ENCODE measurements at regions not wholly inside any gene's neighbourhood (a gene's known extent, or its start where the extent isn't known, plus 50 kb on each side); places are given as distances from the start of the nearest gene placed in this dataset.

DNA sequence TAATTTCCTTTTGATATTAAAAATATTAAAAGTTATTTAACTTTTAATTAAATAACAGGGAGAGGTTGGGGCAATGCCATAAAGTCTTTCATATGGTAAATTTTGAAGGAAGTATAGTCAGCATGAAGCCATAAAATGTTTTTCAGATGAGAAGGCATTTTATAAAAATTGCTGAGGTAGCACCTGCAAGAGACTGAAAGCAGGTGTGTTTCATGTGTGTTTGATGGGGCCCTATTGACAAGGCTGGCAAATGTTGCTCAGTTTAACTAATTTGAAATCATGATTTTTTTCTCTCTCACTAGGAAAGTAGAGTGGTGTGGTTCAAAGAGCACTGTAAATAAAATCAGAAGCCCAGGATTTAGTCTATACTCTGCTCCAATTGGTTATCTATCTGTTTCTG is 805.8 kb upstream of the C9orf72 start:
- Histone ChIP-seq H4K20me1 (ENCODE audit: insufficient read depth, low read length) (no peaks in the 10 kb centered on the region), H3K79me2 (ENCODE audit: insufficient read depth, low read length) (no peaks in the 10 kb centered on the region), H3K4me2 (ENCODE audit: low read length) (no peak overlapping the region), H2AFZ (ENCODE audit: low read length) (no peak overlapping the region), H3K27ac (ENCODE audit: low read depth, low read length, poor library complexity, severe bottlenecking) (no peak overlapping the region), H3K36me3 (ENCODE audit: insufficient read depth, low read length) (no peaks in the 10 kb centered on the region), H3K9me2 (ENCODE audit: low read depth, low read length) (no peaks in the 10 kb centered on the region), H3F3A (ENCODE audit: insufficient read depth, low read length) (no peaks in the 10 kb centered on the region), H3K27me3 (ENCODE audit: insufficient read depth, low read length) (no peaks in the 10 kb centered on the region), H3K4me3 (ENCODE audit: low read depth, low read length, poor library complexity, severe bottlenecking) (no peak overlapping the region), H3K4me1 (ENCODE audit: insufficient read depth, low read length, severe bottlenecking) (no peaks in the 10 kb centered on the region), H3K9me3 (ENCODE audit: low read length) (no peaks in the 10 kb centered on the region), H3K9ac (ENCODE audit: low read length) (no peak overlapping the region)
- no peak for TF ChIP-seq EZH2 (IDR thresholded peaks at IDR 0.05; ENCODE audit: borderline replicate concordance, low read length)
- TF ChIP-seq, protein P1, sequence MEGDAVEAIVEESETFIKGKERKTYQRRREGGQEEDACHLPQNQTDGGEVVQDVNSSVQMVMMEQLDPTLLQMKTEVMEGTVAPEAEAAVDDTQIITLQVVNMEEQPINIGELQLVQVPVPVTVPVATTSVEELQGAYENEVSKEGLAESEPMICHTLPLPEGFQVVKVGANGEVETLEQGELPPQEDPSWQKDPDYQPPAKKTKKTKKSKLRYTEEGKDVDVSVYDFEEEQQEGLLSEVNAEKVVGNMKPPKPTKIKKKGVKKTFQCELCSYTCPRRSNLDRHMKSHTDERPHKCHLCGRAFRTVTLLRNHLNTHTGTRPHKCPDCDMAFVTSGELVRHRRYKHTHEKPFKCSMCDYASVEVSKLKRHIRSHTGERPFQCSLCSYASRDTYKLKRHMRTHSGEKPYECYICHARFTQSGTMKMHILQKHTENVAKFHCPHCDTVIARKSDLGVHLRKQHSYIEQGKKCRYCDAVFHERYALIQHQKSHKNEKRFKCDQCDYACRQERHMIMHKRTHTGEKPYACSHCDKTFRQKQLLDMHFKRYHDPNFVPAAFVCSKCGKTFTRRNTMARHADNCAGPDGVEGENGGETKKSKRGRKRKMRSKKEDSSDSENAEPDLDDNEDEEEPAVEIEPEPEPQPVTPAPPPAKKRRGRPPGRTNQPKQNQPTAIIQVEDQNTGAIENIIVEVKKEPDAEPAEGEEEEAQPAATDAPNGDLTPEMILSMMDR (IDR thresholded peaks at IDR 0.05; ENCODE audit: low read length) = no peak

DNA sequence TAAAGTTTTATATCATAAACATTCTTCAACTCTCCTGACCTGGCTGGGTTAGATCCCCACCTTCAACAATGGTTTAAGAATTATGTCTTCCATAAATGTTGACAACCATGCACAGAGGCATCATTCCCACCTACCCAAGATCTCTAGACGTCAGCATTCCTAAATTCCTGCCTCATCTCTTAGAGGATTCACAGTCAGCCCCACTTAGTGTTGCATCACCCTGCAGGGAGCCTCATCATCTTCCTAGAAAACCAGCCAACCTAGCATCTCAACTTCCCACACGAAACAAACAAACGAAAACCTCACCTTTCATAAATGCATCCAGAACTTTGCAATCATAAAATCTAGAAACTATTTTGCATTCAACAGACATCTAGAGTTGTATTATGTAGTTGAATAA is 816.1 kb upstream of the C9orf72 start:
- Histone ChIP-seq H3K9me3 (ENCODE audit: low read length) (no peaks in the 10 kb centered on the region), H3K36me3 (ENCODE audit: insufficient read depth, low read length) (no peaks in the 10 kb centered on the region), H4K20me1 (ENCODE audit: insufficient read depth, low read length) (no peaks in the 10 kb centered on the region), H3K9ac (ENCODE audit: low read length) (no peak overlapping the region), H2AFZ (ENCODE audit: low read length) (no peak overlapping the region), H3K9me2 (ENCODE audit: low read depth, low read length) (no peaks in the 10 kb centered on the region), H3K4me2 (ENCODE audit: low read length) (no peak overlapping the region), H3K4me1 (ENCODE audit: insufficient read depth, low read length, severe bottlenecking) (no peaks in the 10 kb centered on the region), H3K79me2 (ENCODE audit: insufficient read depth, low read length) (no peaks in the 10 kb centered on the region), H3F3A (ENCODE audit: insufficient read depth, low read length) (no peaks in the 10 kb centered on the region), H3K4me3 (ENCODE audit: low read depth, low read length, poor library complexity, severe bottlenecking) (no peak overlapping the region), H3K27me3 (ENCODE audit: insufficient read depth, low read length) (no peaks in the 10 kb centered on the region), H3K27ac (ENCODE audit: low read depth, low read length, poor library complexity, severe bottlenecking) (no peak overlapping the region)
- TF ChIP-seq, protein P1 (IDR thresholded peaks at IDR 0.05; ENCODE audit: low read length) = no peak
- no peak for TF ChIP-seq EZH2 (IDR thresholded peaks at IDR 0.05; ENCODE audit: borderline replicate concordance, low read length)

DNA sequence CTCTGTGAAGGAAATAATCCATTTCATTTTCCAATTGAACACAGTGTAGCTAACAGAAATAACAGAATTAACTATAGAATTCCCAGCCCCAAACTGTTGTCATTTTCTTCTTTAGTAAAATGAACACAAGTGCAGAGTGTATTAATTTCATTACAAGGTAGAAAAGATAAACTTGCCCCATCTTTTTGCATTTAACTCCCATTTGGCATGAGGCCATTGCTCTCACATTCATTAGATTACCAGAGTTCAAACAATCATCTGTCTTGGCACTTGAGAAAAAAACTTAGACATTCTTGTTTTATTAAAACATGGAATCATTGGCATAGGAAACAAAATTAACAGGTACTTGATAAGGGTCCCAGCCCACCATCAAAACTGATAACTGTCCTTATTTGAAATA is 821.5 kb upstream of the C9orf72 start:
- no peaks in the 10 kb centered on the region for H3F3A ChIP-seq (ENCODE audit: insufficient read depth, low read length)
- H3K9ac ChIP-seq (ENCODE audit: low read length) = no peak overlapping the region
- no peak overlapping the region for H3K27ac ChIP-seq (ENCODE audit: low read depth, low read length, poor library complexity, severe bottlenecking)
- H3K4me1 ChIP-seq (ENCODE audit: insufficient read depth, low read length, severe bottlenecking) = no peaks in the 10 kb centered on the region
- H3K4me2 ChIP-seq (ENCODE audit: low read length) = no peak overlapping the region
- no peak overlapping the region for H3K4me3 ChIP-seq (ENCODE audit: low read depth, low read length, poor library complexity, severe bottlenecking)
- no peak overlapping the region for H2AFZ ChIP-seq (ENCODE audit: low read length)
- no peaks in the 10 kb centered on the region for H3K36me3 ChIP-seq (ENCODE audit: insufficient read depth, low read length)
- no peaks in the 10 kb centered on the region for H4K20me1 ChIP-seq (ENCODE audit: insufficient read depth, low read length)
- no peaks in the 10 kb centered on the region for H3K9me2 ChIP-seq (ENCODE audit: low read depth, low read length)
- H3K79me2 ChIP-seq (ENCODE audit: insufficient read depth, low read length) = no peaks in the 10 kb centered on the region
- no peaks in the 10 kb centered on the region for H3K9me3 ChIP-seq (ENCODE audit: low read length)
- TF ChIP-seq, protein P1 (IDR thresholded peaks at IDR 0.05; ENCODE audit: low read length) = no peak
- TF ChIP-seq EZH2 (IDR thresholded peaks at IDR 0.05; ENCODE audit: borderline replicate concordance, low read length) = no peak
- no peaks in the 10 kb centered on the region for H3K27me3 ChIP-seq (ENCODE audit: insufficient read depth, low read length)
